Fibroblast of the aortic adventitia (primary cell): ENCODE measurements at regions not wholly inside any gene's neighbourhood (a gene's known extent, or its start where the extent isn't known, plus 50 kb on each side); places are given as distances from the start of the nearest gene placed in this dataset.

ENCODE experiments used
- DNase-seq: peaks from one replicate; pipeline ENCODE4 v3.0.0-alpha.2; 2010; ENCODE audit warnings: low read depth
- H3K4me3 ChIP-seq: 2 replicates; pipeline ENCODE4 v1.5.1; 2011; ENCODE audit warnings: low read depth, mild to moderate bottlenecking, control low read depth, low read length, moderate library complexity
- CTCF ChIP-seq: IDR thresholded peaks from 2 replicates; pipeline ENCODE4 v1.5.1; 2011; ENCODE audit warnings: mild to moderate bottlenecking, low read length, control low read depth, inconsistent platforms; ENCODE audit not compliant: insufficient read depth

- TF ChIP-seq CTCF, result no peak
- DNase-seq, result no peak
- H3K4me3 ChIP-seq, result no peak overlapping the region
Observed at GRCh38 chr1:78231894-78232293, 186.1 kb downstream of the GIPC2 start.

GRCh38 chr1:78232630-78233029 lies 186.9 kb downstream of the GIPC2 start:
- no peak for TF ChIP-seq CTCF
- no peak overlapping the region for H3K4me3 ChIP-seq
- no peak for DNase-seq

GRCh38 chr1:78234496-78234895 lies 188.7 kb downstream of the GIPC2 start:
- TF ChIP-seq CTCF, result no peak

GRCh38 chr1:78236716-78237115 lies 190.9 kb downstream of the GIPC2 start:
- peak; percentile 52 for DNase-seq
- TF ChIP-seq CTCF, result no peak
- H3K4me3 ChIP-seq, result no peak overlapping the region

More at GRCh38 chr1:78234496-78234895, 188.7 kb downstream of the GIPC2 start:
- no peak overlapping the region for H3K4me3 ChIP-seq
- DNase-seq, result no peak

GRCh38 chr1:78237364-78237916 lies 191.7 kb downstream of the GIPC2 start:
- no peak for DNase-seq
- no peak overlapping the region for H3K4me3 ChIP-seq
- TF ChIP-seq CTCF, result no peak

- TF ChIP-seq CTCF, result no peak
- no peak overlapping the region for H3K4me3 ChIP-seq
- DNase-seq, result no peak
Observed at GRCh38 chr1:78240191-78240590, 194.4 kb downstream of the GIPC2 start.

GRCh38 chr1:78240755-78241154 lies 195.0 kb downstream of the GIPC2 start:
- no peak overlapping the region for H3K4me3 ChIP-seq
- no peak for TF ChIP-seq CTCF
- DNase-seq, result peak; percentile 76
